ENCODE measurements at regions not wholly inside any gene's neighbourhood (a gene's known extent, or its start where the extent isn't known, plus 50 kb on each side); places are given as distances from the start of the nearest gene placed in this dataset.

DNA sequence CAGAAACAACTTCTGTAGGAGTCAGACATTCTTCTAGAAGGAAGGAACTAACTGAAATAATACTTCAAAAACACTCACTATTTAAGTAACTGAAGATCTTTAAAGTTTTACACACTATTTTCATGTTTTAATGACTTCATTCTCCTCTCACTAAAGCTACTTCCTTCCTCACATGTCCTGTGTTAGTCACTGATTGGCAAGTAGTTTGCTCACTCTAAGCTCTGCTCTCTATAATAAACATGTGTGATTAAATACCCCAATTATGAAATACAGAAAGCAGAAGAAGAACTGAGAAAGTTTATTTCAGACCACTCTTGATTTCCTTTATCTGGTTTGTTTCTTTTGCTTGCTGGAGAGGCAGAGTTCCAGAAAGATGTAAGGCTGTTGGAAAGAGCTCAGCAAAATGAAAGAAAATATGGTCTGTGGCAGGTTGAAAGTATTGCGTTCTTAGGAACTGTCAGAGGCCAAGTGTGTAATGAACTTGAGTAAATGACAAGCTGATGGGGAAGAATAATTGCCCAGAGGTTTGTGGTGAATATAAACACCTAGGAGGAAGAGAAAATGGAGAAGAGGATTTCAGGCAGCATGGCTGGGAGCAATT is 522.0 kb upstream of the SEL1L start:
- TF ChIP-seq POLR2A (IDR thresholded peaks at IDR 0.05; ENCODE audit: low read depth, low read length) = no peak
- no peak for TF ChIP-seq TAF1 (IDR thresholded peaks at IDR 0.05; ENCODE audit: low read depth, low read length)

Measured in GM12891 (cell line).